ENCODE measurements at regions not wholly inside any gene's neighbourhood (a gene's known extent, or its start where the extent isn't known, plus 50 kb on each side); places are given as distances from the start of the nearest gene placed in this dataset.

- TF ChIP-seq CTCF (IDR thresholded peaks at IDR 0.05), result no peak
- TF ChIP-seq MXI1 (IDR thresholded peaks at IDR 0.05; ENCODE audit: low read depth, low read length), result no peak
- no peak for TF ChIP-seq SMC3 (IDR thresholded peaks at IDR 0.05; ENCODE audit: low read depth, low read length)
- no peak for TF ChIP-seq ZBTB33 (IDR thresholded peaks at IDR 0.05; ENCODE audit: borderline replicate concordance, low read depth)
- TF ChIP-seq MAX (IDR thresholded peaks at IDR 0.05; ENCODE audit: low read depth), result no peak
Observed at GRCh38 chr20:60160451-60161145, 202.4 kb downstream of the CDH26 start.

Measured in SK-N-SH (cell line).